ENCODE measurements at regions not wholly inside any gene's neighbourhood (a gene's known extent, or its start where the extent isn't known, plus 50 kb on each side); places are given as distances from the start of the nearest gene placed in this dataset.
"Not testable (repeated sequence)": the region's sequence is repeated elsewhere in the genome, so short reads cannot be mapped to it uniquely, and the experiment has no call there.

GRCh38 chr3:35924070-35924469 is 284.7 kb downstream of the ARPP21 start:
- not testable (repeated sequence) for H2AFZ ChIP-seq (ENCODE audit: low read depth, low read length)

GRCh38 chr3:35927441-35927840 is 288.1 kb downstream of the ARPP21 start:
- DNase-seq (ENCODE audit: low read depth, low spot score): no peak
- Histone ChIP-seq H3K4me2 (ENCODE audit: insufficient read depth, low read length) (no peak overlapping the region), H3K27ac (ENCODE audit: insufficient read depth, low read depth, low read length) (no peak overlapping the region), H3K9ac (replicated peaks; ENCODE audit: extremely low read depth, insufficient read depth, low read length) (no peak overlapping the region), H3K79me2 (ENCODE audit: control insufficient read depth, insufficient read depth, low read length) (no peaks in the 10 kb centered on the region), H3K4me3 (replicated peaks in 1 of 3; ENCODE audit: insufficient read depth in 1 of 3, low read depth in 1 of 3, low read length in 3 of 3) (no peak overlapping the region), H3K27me3 (ENCODE audit: control insufficient read depth in 2 of 2, insufficient read depth in 2 of 2, low read length in 2 of 2) (no peaks in the 10 kb centered on the region), H3K9me3 (replicated peaks; ENCODE audit: control insufficient read depth, insufficient read depth, low read length) (no peaks in the 10 kb centered on the region), H3K36me3 (ENCODE audit: control insufficient read depth in 2 of 2, extremely low read depth in 1 of 2, insufficient read depth in 2 of 2, low read length in 2 of 2) (no peaks in the 10 kb centered on the region), H4K20me1 (replicated peaks; ENCODE audit: control insufficient read depth, extremely low read depth, insufficient read depth, low read length) (no peaks in the 10 kb centered on the region), H2AFZ (ENCODE audit: low read depth, low read length) (no peak overlapping the region), H3K9me1 (replicated peaks; ENCODE audit: control insufficient read depth, extremely low read depth, insufficient read depth, low read length) (no peaks in the 10 kb centered on the region), H3K4me1 (ENCODE audit: control insufficient read depth, extremely low read depth, insufficient read depth, low read length) (peaks cover 47% of the 10 kb centered on the region)
- no peak for FAIRE-seq
- POLR2A ChIA-PET: no interaction called here
- intact Hi-C loops (cut with micrococcal nuclease): no loop called here
- dilution Hi-C loops (cut with MboI; ENCODE audit: extremely low pct_ligation_motif_present, low sequenced_read_pairs): no loop called here
- TF ChIP-seq MAX (IDR thresholded peaks at IDR 0.05; ENCODE audit: insufficient read depth, insufficient read length) (no peak), EZH2 (IDR thresholded peaks at IDR 0.05; ENCODE audit: borderline replicate concordance, low read depth, low read length, severe bottlenecking) (no peak), POLR2A (IDR thresholded peaks at IDR 0.05; ENCODE audit: low read depth, low read length) (no peak), POLR2AphosphoS5 (IDR thresholded peaks at IDR 0.05; ENCODE audit: insufficient read depth, low read depth, low read length) (no peak), CTCF (IDR thresholded peaks at IDR 0.05; ENCODE audit: extremely low read depth in 1 of 2, insufficient read depth in 1 of 2, low read depth in 1 of 2, low read length in 2 of 2) (no peak), MYC (IDR thresholded peaks at IDR 0.05; ENCODE audit: low read depth, low read length) (no peak), FOS (IDR thresholded peaks at IDR 0.05; ENCODE audit: borderline replicate concordance, insufficient read depth, low read length) (no peak), GATA2 (IDR thresholded peaks at IDR 0.05; ENCODE audit: insufficient read depth, insufficient read length, low read depth, low read length) (no peak), JUN (IDR thresholded peaks at IDR 0.05; ENCODE audit: borderline replicate concordance, insufficient read depth, insufficient read length, low read depth) (no peak)
- no TSS peak for BruUV-seq (replicated peaks)
- CTCF ChIA-PET: interaction anchor here (2.2 kb wide), 1 partner anchor 19 kb away, joined by 12 read pairs; no protein-coding TSS in a partner anchor

More at GRCh38 chr3:35924070-35924469, 284.7 kb downstream of the ARPP21 start:
- H3K36me3 ChIP-seq (ENCODE audit: control insufficient read depth in 2 of 2, extremely low read depth in 1 of 2, insufficient read depth in 2 of 2, low read length in 2 of 2); H3K9me1 ChIP-seq (replicated peaks; ENCODE audit: control insufficient read depth, extremely low read depth, insufficient read depth, low read length); H3K27me3 ChIP-seq (ENCODE audit: control insufficient read depth in 2 of 2, insufficient read depth in 2 of 2, low read length in 2 of 2); H3K79me2 ChIP-seq (ENCODE audit: control insufficient read depth, insufficient read depth, low read length); H3K9ac ChIP-seq (replicated peaks; ENCODE audit: extremely low read depth, insufficient read depth, low read length); intact Hi-C loops (cut with micrococcal nuclease); H4K20me1 ChIP-seq (replicated peaks; ENCODE audit: control insufficient read depth, extremely low read depth, insufficient read depth, low read length); BruUV-seq (replicated peaks); H3K27ac ChIP-seq (ENCODE audit: insufficient read depth, low read depth, low read length); H3K9me3 ChIP-seq (replicated peaks; ENCODE audit: control insufficient read depth, insufficient read depth, low read length); H3K4me2 ChIP-seq (ENCODE audit: insufficient read depth, low read length); POLR2A ChIA-PET; dilution Hi-C loops (cut with MboI; ENCODE audit: extremely low pct_ligation_motif_present, low sequenced_read_pairs); H3K4me3 ChIP-seq (replicated peaks in 1 of 3; ENCODE audit: insufficient read depth in 1 of 3, low read depth in 1 of 3, low read length in 3 of 3): not testable (repeated sequence)
- peaks cover 15% of the 10 kb centered on the region for H3K4me1 ChIP-seq (ENCODE audit: control insufficient read depth, extremely low read depth, insufficient read depth, low read length)
- CTCF ChIA-PET: interaction anchor here (0.7 to 3.8 kb wide), 12 partner anchors 9 to 1944 kb away, joined by 3 to 47 read pairs (median 4); no protein-coding TSS in a partner anchor
- DNase-seq (ENCODE audit: low read depth, low spot score) (peak; percentile 55), FAIRE-seq (peak; percentile 79)
- TF ChIP-seq GATA2 (IDR thresholded peaks at IDR 0.05; ENCODE audit: insufficient read depth, insufficient read length, low read depth, low read length) (peak; percentile 77), CTCF (IDR thresholded peaks at IDR 0.05; ENCODE audit: extremely low read depth in 1 of 2, insufficient read depth in 1 of 2, low read depth in 1 of 2, low read length in 2 of 2) (peak; percentile 28 to 41)
